Natural killer cell treated with Interleukin-12 subunit alpha and Interleukin-12 subunit beta and Interleukin-15 and Interleukin-18, amount 100 ng/mL, for 72 hours (primary cell): ENCODE measurements at regions not wholly inside any gene's neighbourhood (a gene's known extent, or its start where the extent isn't known, plus 50 kb on each side); places are given as distances from the start of the nearest gene placed in this dataset.
A peak's percentile ranks its signal among the peaks of the same experiment; 100 is the strongest.

Source experiments
- ATAC-seq, 2 donors: fragments of 150-1000 bp; cut with Tn5 transposase in 1 of 2; sonication (Bioruptor Pico), chemical (Tn5 transposase) in 1 of 2; 2 replicates each; pipeline ENCODE4 v1.10.0; 2021
- DNase-seq: peaks from one replicate; pipeline ENCODE4 v3.0.0; 2022; ENCODE audit warnings: low spot score
- H3K27ac Mint-ChIP-seq, 2 donors: 1 replicate in 1 of 2; 2 replicates in 1 of 2; pipeline ENCODE4 v1.8.0; 2022; ENCODE audit warnings: mixed read lengths in 2 of 2, mild to moderate bottlenecking in 1 of 2, moderate library complexity in 1 of 2
- H3K27me3 Mint-ChIP-seq, 2 donors: 1 replicate in 1 of 2; 2 replicates in 1 of 2; pipeline ENCODE4 v1.8.0; 2022; ENCODE audit warnings: mixed read lengths in 2 of 2
- H3K36me3 Mint-ChIP-seq: one replicate; pipeline ENCODE4 v1.8.0; 2022; ENCODE audit warnings: mixed read lengths
- H3K4me1 Mint-ChIP-seq, 2 donors: 1 replicate in 1 of 2; 2 replicates in 1 of 2; pipeline ENCODE4 v1.8.0; 2022; ENCODE audit warnings: low read depth in 2 of 2, mixed read lengths in 2 of 2, mild to moderate bottlenecking in 1 of 2
- H3K4me3 Mint-ChIP-seq: one replicate; pipeline ENCODE4 v1.8.0; 2022; ENCODE audit warnings: mixed read lengths
- H3K9me3 Mint-ChIP-seq: 2 replicates; pipeline ENCODE4 v1.8.0; 2022; ENCODE audit warnings: mixed read lengths

GRCh38 chrX:42954880-42955279 lies 176.9 kb upstream of the PPP1R2C start:
- ATAC-seq (peak in 1 of 2 donors; percentile 46), DNase-seq (no peak)
- Mint-ChIP-seq H3K4me1 (peaks cover 2 to 4% of the 10 kb centered on the region in 2 donors), H3K9me3 (no peaks in the 10 kb centered on the region), H3K4me3 (no peak overlapping the region), H3K27ac (no peak overlapping the region), H3K36me3 (no peaks in the 10 kb centered on the region), H3K27me3 (no peaks in the 10 kb centered on the region)

GRCh38 chrX:42955349-42955748 lies 177.4 kb upstream of the PPP1R2C start:
- no peak for DNase-seq
- H3K36me3 Mint-ChIP-seq = no peaks in the 10 kb centered on the region
- no peaks in the 10 kb centered on the region for H3K27me3 Mint-ChIP-seq
- H3K9me3 Mint-ChIP-seq = no peaks in the 10 kb centered on the region
- no peak overlapping the region for H3K4me3 Mint-ChIP-seq
- no peak for ATAC-seq
- peaks cover 2 to 4% of the 10 kb centered on the region in 2 donors for H3K4me1 Mint-ChIP-seq
- H3K27ac Mint-ChIP-seq = no peak overlapping the region

DNA sequence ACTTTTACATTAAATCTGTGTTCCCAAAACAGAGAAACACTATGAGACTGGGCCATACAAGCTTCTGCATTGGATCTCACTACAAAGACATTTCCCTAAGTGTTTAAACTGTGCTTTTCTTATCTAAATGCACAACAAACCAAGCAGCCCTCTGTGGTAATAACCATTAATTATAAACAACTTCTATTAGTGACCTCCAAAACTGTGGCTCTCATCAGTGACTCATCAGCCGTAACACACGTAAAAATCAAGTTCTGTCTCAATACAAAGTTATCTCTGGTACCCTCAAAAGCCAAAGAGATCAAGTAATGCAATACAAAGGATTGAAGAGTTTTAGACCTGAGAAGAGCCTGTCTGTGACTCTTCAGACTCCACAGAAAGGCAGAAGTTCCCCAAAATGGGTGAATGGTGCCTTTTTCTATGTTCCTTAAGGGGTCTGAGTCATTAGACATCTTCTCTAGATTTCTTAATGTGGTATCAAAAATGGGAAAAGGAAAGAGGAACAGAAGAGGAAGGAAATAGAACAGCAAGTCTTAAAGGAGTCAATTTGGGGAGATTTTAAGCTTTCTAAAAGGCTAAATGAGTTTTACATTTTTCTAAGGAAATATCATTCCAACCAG lies 189.8 kb upstream of the PPP1R2C start:
- Mint-ChIP-seq H3K27ac (peak overlapping the region in 1 of 2 donors; percentile 15), H3K4me3 (no peak overlapping the region), H3K9me3 (no peaks in the 10 kb centered on the region), H3K27me3 (peaks cover 0 to 9% of the 10 kb centered on the region in 2 donors), H3K4me1 (no peaks in the 10 kb centered on the region), H3K36me3 (no peaks in the 10 kb centered on the region)
- ATAC-seq (no peak), DNase-seq (no peak)

DNA sequence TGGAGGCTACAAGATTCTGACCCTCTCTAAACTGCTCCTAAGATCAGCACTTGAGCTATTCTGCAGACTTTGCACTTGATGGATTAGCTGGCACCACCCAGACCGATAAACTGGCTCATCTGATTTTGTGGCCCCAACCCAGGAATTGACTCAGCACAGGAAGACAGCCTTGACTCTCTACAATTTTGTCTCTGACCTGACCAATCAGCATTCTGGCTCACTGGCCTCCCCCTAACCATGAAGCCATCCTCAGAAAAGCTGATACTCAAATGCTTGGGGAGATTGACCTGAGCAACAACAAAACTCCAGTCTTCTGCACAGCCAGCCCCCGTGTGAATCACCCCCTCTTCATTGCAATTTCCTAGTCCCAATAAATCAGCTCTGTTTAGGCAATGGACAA lies 195.4 kb upstream of the PPP1R2C start:
- no peaks in the 10 kb centered on the region for H3K9me3 Mint-ChIP-seq
- no peaks in the 10 kb centered on the region for H3K4me1 Mint-ChIP-seq
- DNase-seq = no peak
- no peak overlapping the region for H3K4me3 Mint-ChIP-seq
- no peaks in the 10 kb centered on the region for H3K36me3 Mint-ChIP-seq
- H3K27ac Mint-ChIP-seq = no peak overlapping the region
- no peak for ATAC-seq
- H3K27me3 Mint-ChIP-seq = peaks cover 0 to 6% of the 10 kb centered on the region in 2 donors

DNA sequence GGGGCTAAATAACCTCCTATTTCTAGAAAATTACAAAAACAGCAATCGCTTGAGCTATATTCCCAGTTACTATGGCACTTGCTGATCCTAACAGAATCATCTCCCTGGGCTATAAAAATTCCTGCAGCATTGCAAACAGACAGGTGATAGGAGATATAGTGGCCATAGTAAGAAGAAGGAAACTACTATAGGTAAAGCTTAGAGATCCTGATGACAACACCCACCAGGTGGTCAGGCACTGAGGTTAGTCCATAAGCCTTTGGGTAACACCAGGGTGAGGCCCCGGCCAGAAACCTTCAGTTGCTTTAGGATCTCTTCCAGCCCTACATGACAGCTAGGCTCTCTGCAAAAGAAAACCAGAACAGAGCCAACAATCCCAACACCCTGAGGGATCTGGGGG lies 197.9 kb upstream of the PPP1R2C start:
- Mint-ChIP-seq H3K27me3 (peaks cover 0 to 8% of the 10 kb centered on the region in 2 donors), H3K27ac (no peak overlapping the region), H3K36me3 (no peaks in the 10 kb centered on the region), H3K4me1 (no peaks in the 10 kb centered on the region), H3K9me3 (no peaks in the 10 kb centered on the region), H3K4me3 (no peak overlapping the region)
- ATAC-seq = no peak
- DNase-seq = no peak

DNA sequence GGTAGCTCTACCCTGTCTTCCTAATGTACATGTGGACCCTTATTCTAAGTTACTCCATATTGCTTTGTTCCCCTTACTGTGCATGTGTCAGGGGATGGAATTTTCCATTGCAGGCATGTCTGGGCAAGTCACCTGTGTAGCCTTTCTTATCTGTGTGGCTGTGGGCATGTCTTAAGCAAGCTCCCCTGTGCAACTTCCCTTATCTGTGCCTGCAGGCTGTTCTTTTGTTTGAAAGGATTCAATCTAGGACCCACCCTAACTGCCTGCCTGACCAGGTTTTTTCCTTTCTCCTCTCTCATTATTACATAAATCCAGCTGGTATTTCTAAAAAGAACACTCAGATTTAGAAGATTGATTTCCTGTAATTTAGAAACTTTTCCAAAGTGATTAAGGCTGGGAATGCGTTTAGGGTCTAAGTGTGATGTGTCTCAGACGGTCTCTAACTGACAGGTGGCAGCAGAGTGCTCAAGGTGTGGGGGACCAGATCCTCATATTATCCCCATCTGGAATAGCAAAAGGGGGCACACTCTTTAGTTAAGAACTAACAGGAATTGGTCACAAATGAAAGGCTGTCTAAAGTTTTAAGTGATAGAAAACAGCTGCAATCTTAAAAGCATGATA lies 198.9 kb upstream of the PPP1R2C start:
- ATAC-seq = no peak
- no peak overlapping the region for H3K4me3 Mint-ChIP-seq
- DNase-seq = no peak
- H3K9me3 Mint-ChIP-seq = no peaks in the 10 kb centered on the region
- peaks cover 0 to 8% of the 10 kb centered on the region in 2 donors for H3K27me3 Mint-ChIP-seq
- H3K36me3 Mint-ChIP-seq = no peaks in the 10 kb centered on the region
- H3K4me1 Mint-ChIP-seq = no peaks in the 10 kb centered on the region
- H3K27ac Mint-ChIP-seq = no peak overlapping the region

DNA sequence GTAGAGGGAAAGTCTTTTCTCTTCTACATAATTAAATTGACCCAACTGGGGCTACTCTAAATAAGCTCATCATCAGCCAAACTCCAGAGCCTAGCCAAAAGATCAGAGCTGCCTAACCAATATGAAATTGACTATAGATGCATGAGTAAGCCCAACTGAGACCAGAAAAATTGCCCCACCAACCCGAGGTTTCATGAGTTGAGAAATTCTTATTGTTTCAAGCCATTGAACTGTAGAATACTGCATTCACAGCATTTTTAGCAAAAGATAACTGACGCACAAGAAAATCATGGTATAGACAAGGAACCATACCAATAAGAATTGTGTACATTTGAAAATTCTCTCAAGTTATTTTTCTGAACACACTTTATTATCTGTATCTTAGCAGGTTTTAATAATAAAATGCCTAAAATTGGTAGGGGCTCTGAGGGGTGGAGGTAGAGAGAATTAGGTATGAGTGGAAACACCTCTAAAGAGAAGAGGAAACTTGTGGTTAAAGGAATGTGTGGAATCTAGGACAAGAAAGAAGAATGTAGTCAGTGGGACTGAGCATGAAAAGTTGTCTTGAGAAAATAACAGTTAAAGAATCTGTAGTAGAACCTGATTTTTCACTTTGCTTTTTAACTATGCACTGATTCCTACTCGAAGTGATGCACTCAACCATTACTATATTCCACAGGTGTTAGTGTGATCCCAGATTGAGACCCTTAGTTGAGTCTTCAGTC lies 200.9 kb upstream of the PPP1R2C start:
- Mint-ChIP-seq H3K4me3 (no peak overlapping the region), H3K27ac (no peak overlapping the region), H3K27me3 (peaks cover 0 to 8% of the 10 kb centered on the region in 2 donors), H3K36me3 (no peaks in the 10 kb centered on the region), H3K4me1 (no peaks in the 10 kb centered on the region), H3K9me3 (no peaks in the 10 kb centered on the region)
- ATAC-seq (no peak), DNase-seq (no peak)

DNA sequence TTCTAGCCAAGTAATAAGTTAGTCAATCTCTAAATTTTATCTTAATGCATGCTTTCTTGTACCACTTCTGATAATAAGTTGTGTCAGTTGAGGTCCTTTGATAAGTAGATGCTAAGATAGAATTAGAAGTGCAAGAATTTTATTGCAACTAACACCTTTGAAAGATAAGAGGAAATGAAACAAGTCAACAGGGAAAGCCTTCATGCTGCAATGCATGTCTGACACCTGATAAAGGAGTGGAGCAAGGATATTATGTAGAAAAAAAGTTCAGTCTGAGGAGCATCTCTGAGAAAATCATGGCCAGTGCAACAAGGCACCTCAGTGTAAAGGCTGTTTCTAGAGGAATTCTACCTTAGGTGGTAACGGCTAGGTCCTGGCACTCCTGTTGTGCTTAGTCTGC lies 210.7 kb upstream of the PPP1R2C start:
- no peak for ATAC-seq
- no peaks in the 10 kb centered on the region for H3K9me3 Mint-ChIP-seq
- H3K36me3 Mint-ChIP-seq = no peaks in the 10 kb centered on the region
- H3K27ac Mint-ChIP-seq = no peak overlapping the region
- no peaks in the 10 kb centered on the region for H3K4me1 Mint-ChIP-seq
- no peak overlapping the region for H3K4me3 Mint-ChIP-seq
- H3K27me3 Mint-ChIP-seq = peaks cover 0 to 5% of the 10 kb centered on the region in 2 donors
- DNase-seq = no peak

GRCh38 chrX:42992199-42992943 lies 214.4 kb upstream of the PPP1R2C start:
- Mint-ChIP-seq H3K27ac (no peak overlapping the region), H3K27me3 (peaks cover 0 to 11% of the 10 kb centered on the region in 2 donors), H3K36me3 (no peaks in the 10 kb centered on the region), H3K9me3 (no peaks in the 10 kb centered on the region), H3K4me1 (no peaks in the 10 kb centered on the region), H3K4me3 (no peak overlapping the region)
- DNase-seq (no peak), ATAC-seq (no peak)

GRCh38 chrX:42996861-42997260 lies 218.9 kb upstream of the PPP1R2C start:
- no peak overlapping the region for H3K27ac Mint-ChIP-seq
- no peaks in the 10 kb centered on the region for H3K9me3 Mint-ChIP-seq
- no peak overlapping the region for H3K4me3 Mint-ChIP-seq

DNA sequence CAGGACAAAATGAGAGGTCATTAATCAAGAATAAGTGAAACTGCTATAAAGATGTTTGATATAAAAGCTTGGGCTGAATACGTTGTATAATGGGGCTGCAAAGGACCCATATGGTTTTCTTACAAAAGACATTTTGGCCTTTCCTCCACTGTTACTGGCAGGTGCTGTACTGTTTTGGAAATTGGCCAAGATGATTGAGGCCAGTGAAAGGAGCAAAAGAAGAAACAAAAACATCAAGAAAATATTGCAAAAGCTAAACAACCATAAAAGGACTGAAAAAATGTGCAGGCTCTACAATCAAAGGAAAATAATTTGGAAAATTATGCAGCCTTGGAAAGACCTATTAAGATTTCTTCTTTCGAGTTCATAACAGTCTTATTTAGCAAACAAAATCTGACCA lies 222.2 kb upstream of the PPP1R2C start:
- H3K27me3 Mint-ChIP-seq = peaks cover 0 to 6% of the 10 kb centered on the region in 2 donors
- no peak for ATAC-seq

More at GRCh38 chrX:42996861-42997260, 218.9 kb upstream of the PPP1R2C start:
- Mint-ChIP-seq H3K27me3 (peaks cover 0 to 11% of the 10 kb centered on the region in 2 donors), H3K36me3 (no peaks in the 10 kb centered on the region), H3K4me1 (no peaks in the 10 kb centered on the region)
- DNase-seq = no peak
- no peak for ATAC-seq

DNA sequence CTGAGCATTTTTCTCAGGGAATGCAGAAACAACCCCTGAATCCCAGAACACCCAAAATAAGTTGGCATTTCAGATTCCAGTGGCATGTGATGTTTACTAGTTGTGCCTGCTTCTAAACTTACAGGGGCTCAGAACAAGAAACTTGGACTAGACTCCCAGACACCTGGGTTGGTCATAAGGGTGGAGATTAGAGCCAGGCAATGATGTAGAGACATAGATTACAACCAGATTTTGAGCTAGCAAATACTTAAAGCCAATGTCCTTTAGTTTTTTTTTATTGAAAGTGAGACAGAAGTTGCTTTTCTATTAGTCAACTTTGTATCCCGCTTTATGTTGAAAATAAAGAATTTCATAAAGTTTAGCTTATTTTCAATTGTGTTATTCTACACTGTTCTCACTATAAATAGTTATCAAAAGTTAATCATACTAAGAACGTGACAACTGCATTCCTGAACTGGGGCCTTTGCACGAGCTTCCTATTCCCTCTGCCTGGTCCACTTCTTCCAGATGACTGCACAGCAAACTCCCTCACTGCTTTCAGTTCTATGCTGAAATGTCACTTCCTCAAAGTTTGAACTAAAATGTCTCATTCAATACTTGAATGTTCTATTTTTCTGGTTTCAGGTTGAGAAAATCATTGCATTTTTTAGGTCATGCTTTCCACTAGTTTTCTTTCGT lies 224.7 kb upstream of the PPP1R2C start:
- Mint-ChIP-seq H3K9me3 (no peaks in the 10 kb centered on the region), H3K27me3 (no peaks in the 10 kb centered on the region), H3K36me3 (no peaks in the 10 kb centered on the region), H3K4me1 (no peaks in the 10 kb centered on the region), H3K27ac (no peak overlapping the region), H3K4me3 (no peak overlapping the region)
- no peak for ATAC-seq
- DNase-seq = no peak

More for the DNA sequence above, 222.2 kb upstream of the PPP1R2C start:
- no peak for DNase-seq
- H3K4me3 Mint-ChIP-seq = no peak overlapping the region
- no peaks in the 10 kb centered on the region for H3K36me3 Mint-ChIP-seq
- no peak overlapping the region for H3K27ac Mint-ChIP-seq
- no peaks in the 10 kb centered on the region for H3K9me3 Mint-ChIP-seq
- H3K4me1 Mint-ChIP-seq = no peaks in the 10 kb centered on the region

- H3K4me1 Mint-ChIP-seq = no peaks in the 10 kb centered on the region
- no peak overlapping the region for H3K27ac Mint-ChIP-seq
- no peaks in the 10 kb centered on the region for H3K9me3 Mint-ChIP-seq
- no peaks in the 10 kb centered on the region for H3K36me3 Mint-ChIP-seq
- H3K4me3 Mint-ChIP-seq = no peak overlapping the region
- ATAC-seq (no peak), DNase-seq (no peak)
- no peaks in the 10 kb centered on the region for H3K27me3 Mint-ChIP-seq
Measured at GRCh38 chrX:43003204-43003565, 225.2 kb upstream of the PPP1R2C start.
